ENCODE measurements at regions not wholly inside any gene's neighbourhood (a gene's known extent, or its start where the extent isn't known, plus 50 kb on each side); places are given as distances from the start of the nearest gene placed in this dataset.

DNA sequence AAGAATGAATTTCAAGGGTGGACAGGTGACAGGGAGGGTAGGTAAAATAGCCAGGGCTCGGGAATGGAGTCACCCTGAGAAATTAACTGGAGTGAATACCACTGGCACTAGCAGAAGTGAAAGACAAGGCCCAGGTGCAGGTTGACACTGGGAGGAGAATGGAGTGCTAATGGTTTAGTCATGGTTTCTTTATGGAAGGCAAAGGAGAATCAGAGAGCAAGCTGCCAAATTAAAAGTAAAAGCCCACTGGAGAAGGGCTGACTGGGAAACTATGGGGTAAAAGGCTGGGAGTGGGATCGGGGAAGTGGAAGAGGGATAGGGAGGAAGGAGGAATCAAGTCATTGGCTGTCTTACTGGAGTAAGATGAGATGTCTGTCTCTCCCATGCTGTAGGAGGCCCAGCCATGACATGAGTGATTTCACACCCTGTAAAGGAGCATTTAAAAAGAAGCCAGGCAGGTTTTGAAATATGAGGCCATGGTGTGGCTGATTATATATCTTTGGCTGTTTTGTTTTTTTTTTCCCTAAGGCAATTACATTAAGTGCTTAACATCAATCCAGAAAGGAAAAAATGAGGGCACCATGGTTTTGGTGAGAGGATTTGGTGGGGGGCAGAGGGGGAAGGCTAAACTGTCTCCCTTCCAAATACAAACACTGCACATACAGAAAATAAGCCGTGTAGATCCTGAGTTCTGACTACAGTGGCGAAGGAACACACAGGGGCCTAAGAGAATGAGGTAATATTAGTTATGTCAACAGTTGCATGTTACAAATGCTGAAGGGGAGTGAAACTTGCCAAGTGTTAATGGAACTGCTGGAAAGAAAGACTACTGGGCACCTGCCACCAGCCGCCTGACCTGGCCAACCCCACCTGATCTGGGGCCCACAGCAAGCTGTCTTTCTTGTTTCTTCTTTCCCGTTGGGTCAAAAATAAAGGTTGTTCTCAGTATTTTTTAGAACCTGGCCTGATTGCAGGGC is 183.5 kb upstream of the TSC22D1 start (continued):
- TF ChIP-seq, protein P1, sequence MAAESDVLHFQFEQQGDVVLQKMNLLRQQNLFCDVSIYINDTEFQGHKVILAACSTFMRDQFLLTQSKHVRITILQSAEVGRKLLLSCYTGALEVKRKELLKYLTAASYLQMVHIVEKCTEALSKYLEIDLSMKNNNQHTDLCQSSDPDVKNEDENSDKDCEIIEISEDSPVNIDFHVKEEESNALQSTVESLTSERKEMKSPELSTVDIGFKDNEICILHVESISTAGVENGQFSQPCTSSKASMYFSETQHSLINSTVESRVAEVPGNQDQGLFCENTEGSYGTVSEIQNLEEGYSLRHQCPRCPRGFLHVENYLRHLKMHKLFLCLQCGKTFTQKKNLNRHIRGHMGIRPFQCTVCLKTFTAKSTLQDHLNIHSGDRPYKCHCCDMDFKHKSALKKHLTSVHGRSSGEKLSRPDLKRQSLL (tag by site-specific recombination; IDR thresholded peaks at IDR 0.05), result no peak
- TF ChIP-seq ZNF501 (tag by site-specific recombination; IDR thresholded peaks at IDR 0.05) (no peak), ZNF585B (tag by site-specific recombination; IDR thresholded peaks at IDR 0.05) (no peak), OVOL3 (tag by site-specific recombination; IDR thresholded peaks at IDR 0.05) (no peak), WT1 (tag by site-specific recombination; IDR thresholded peaks at IDR 0.05) (peak; percentile 77), ZNF138 (tag by site-specific recombination; IDR thresholded peaks at IDR 0.05; ENCODE audit: borderline replicate concordance) (no peak), REPIN1 (tag by site-specific recombination; IDR thresholded peaks at IDR 0.05; ENCODE audit: low read depth) (no peak), ZNF146 (tag by site-specific recombination; IDR thresholded peaks at IDR 0.05) (no peak), CTCF (tag by site-specific recombination; IDR thresholded peaks at IDR 0.05) (no peak), KLF16 (tag by site-specific recombination; IDR thresholded peaks at IDR 0.05) (no peak), ZNF114 (tag by site-specific recombination; IDR thresholded peaks at IDR 0.05) (no peak), ZNF221 (tag by site-specific recombination; IDR thresholded peaks at IDR 0.05; ENCODE audit: borderline replicate concordance) (no peak), TRIM28 (IDR thresholded peaks at IDR 0.05; ENCODE audit: borderline replicate concordance, low read length) (no peak), SCRT2 (tag by site-specific recombination; IDR thresholded peaks at IDR 0.05) (peak; percentile 80), ZNF433 (tag by site-specific recombination; IDR thresholded peaks at IDR 0.05; ENCODE audit: low read depth) (no peak), ZNF121 (tag by site-specific recombination; IDR thresholded peaks at IDR 0.05) (no peak), ZBTB44 (tag by site-specific recombination; IDR thresholded peaks at IDR 0.05) (peak; percentile 88), ZXDB (tag by site-specific recombination; IDR thresholded peaks at IDR 0.05) (peak; percentile 48; the same call in 1 of the 2 replicates), ZNF549 (tag by site-specific recombination; IDR thresholded peaks at IDR 0.05) (no peak), ZNF76 (tag by site-specific recombination; IDR thresholded peaks at IDR 0.05; ENCODE audit: borderline replicate concordance, low read depth) (no peak), ZSCAN16 (tag by site-specific recombination; IDR thresholded peaks at IDR 0.05) (no peak), PRDM1 (tag by site-specific recombination; IDR thresholded peaks at IDR 0.05) (no peak; the same call in 1 of the 2 replicates), ZNF624 (tag by site-specific recombination; IDR thresholded peaks at IDR 0.05) (no peak), ZNF488 (tag by site-specific recombination; IDR thresholded peaks at IDR 0.05) (no peak), ZNF10 (tag by site-specific recombination; IDR thresholded peaks at IDR 0.05) (peak; percentile 56; the same call in 1 of the 2 replicates), ZFP69B (tag by site-specific recombination; IDR thresholded peaks at IDR 0.05) (0 out of 2 replicates have a peak, but pooled peaks have one; percentile 48), ZNF701 (tag by site-specific recombination; IDR thresholded peaks at IDR 0.05) (no peak), ZNF354C (tag by site-specific recombination; IDR thresholded peaks at IDR 0.05; ENCODE audit: borderline replicate concordance, low read depth) (no peak)
- TF ChIP-seq, protein P2, sequence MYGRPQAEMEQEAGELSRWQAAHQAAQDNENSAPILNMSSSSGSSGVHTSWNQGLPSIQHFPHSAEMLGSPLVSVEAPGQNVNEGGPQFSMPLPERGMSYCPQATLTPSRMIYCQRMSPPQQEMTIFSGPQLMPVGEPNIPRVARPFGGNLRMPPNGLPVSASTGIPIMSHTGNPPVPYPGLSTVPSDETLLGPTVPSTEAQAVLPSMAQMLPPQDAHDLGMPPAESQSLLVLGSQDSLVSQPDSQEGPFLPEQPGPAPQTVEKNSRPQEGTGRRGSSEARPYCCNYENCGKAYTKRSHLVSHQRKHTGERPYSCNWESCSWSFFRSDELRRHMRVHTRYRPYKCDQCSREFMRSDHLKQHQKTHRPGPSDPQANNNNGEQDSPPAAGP (tag by site-specific recombination; IDR thresholded peaks at IDR 0.05), result no peak
- TF ChIP-seq, protein P3, sequence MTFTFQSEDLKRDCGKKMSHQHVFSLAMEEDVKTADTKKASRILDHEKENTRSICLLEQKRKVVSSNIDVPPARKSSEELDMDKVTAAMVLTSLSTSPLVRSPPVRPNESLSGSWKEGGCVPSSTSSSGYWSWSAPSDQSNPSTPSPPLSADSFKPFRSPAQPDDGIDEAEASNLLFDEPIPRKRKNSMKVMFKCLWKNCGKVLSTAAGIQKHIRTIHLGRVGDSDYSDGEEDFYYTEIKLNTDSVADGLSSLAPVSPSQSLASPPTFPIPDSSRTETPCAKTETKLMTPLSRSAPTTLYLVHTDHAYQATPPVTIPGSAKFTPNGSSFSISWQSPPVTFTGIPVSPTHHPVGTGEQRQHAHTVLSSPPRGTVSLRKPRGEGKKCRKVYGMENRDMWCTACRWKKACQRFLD (tag by site-specific recombination; IDR thresholded peaks at IDR 0.05), result no peak
